Keratinocyte (primary cell): ENCODE measurements at regions not wholly inside any gene's neighbourhood (a gene's known extent, or its start where the extent isn't known, plus 50 kb on each side); places are given as distances from the start of the nearest gene placed in this dataset.
"Not testable (repeated sequence)": the region's sequence is repeated elsewhere in the genome, so short reads cannot be mapped to it uniquely, and the experiment has no call there.

Experiments
- DNase-seq: peaks from one replicate; pipeline ENCODE4 v3.0.0-alpha.2; 2011; ENCODE audit warnings: low read depth, missing footprints, low spot score
- FAIRE-seq: peaks from 2 replicates; lab custom pipeline; 2011; peaks lifted over from hg19 to GRCh38; lab: Jason Lieb, UNC
- H2AFZ ChIP-seq: 2 replicates; pipeline ENCODE4 v1.6.0; 2012; ENCODE audit warnings: low read length, control low read depth, inconsistent platforms; ENCODE audit not compliant: control insufficient read depth
- H3K27ac ChIP-seq: 2 replicates; pipeline ENCODE4 v1.5.1; 2011; ENCODE audit warnings: low read length; ENCODE audit not compliant: control insufficient read depth, insufficient read depth
- H3K27me3 ChIP-seq: 3 replicates; pipeline ENCODE4 v1.6.0; 2011; ENCODE audit warnings: low read length; ENCODE audit not compliant: control insufficient read depth, insufficient read depth; ENCODE audit errors: extremely low read depth
- H3K36me3 ChIP-seq, 2 experiments: 2 replicates in 1 of 2; 3 replicates in 1 of 2; pipeline ENCODE4 v1.5.1; 2011; ENCODE audit warnings: low read length in 2 of 2, mild to moderate bottlenecking in 1 of 2; ENCODE audit not compliant: control insufficient read depth in 2 of 2, insufficient read depth in 2 of 2; ENCODE audit errors: extremely low read depth in 1 of 2
- H3K4me1 ChIP-seq: 3 replicates; pipeline ENCODE4 v1.5.1; 2011; ENCODE audit warnings: low read length; ENCODE audit not compliant: control insufficient read depth, insufficient read depth; ENCODE audit errors: extremely low read depth
- H3K4me2 ChIP-seq: 3 replicates; pipeline ENCODE4 v1.6.0; 2011; ENCODE audit warnings: low read depth, low read length; ENCODE audit not compliant: control insufficient read depth, insufficient read depth; ENCODE audit errors: extremely low read depth
- H3K4me3 ChIP-seq, 3 experiments: fragments of 200-600 bp in 1 of 3; sonication (generic) in 1 of 3; 2 replicates in 2 of 3; 3 replicates in 1 of 3; pipeline ENCODE4 v1.5.1; 2011 to 2016; ENCODE audit warnings: low read length in 3 of 3, mild to moderate bottlenecking in 3 of 3, control low read depth in 2 of 3, inconsistent platforms in 1 of 3, low read depth in 1 of 3, mixed read lengths in 1 of 3, mixed run types in 1 of 3, moderate library complexity in 1 of 3; ENCODE audit not compliant: control insufficient read depth in 2 of 3, insufficient read depth in 2 of 3; ENCODE audit errors: extremely low read depth in 1 of 3
- H3K79me2 ChIP-seq: 2 replicates; pipeline ENCODE4 v1.6.0; 2012; ENCODE audit warnings: low read length; ENCODE audit not compliant: control insufficient read depth, insufficient read depth
- H3K9ac ChIP-seq: 3 replicates; pipeline ENCODE4 v1.6.0; 2011; ENCODE audit warnings: low read length; ENCODE audit not compliant: control insufficient read depth, insufficient read depth; ENCODE audit errors: extremely low read depth
- H3K9me1 ChIP-seq: 3 replicates; pipeline ENCODE4 v1.6.0; 2011; ENCODE audit warnings: low read length; ENCODE audit not compliant: control insufficient read depth, insufficient read depth; ENCODE audit errors: extremely low read depth
- H3K9me3 ChIP-seq: 2 replicates; pipeline ENCODE4 v1.5.1; 2012; ENCODE audit warnings: low read depth, low read length; ENCODE audit not compliant: control insufficient read depth
- H4K20me1 ChIP-seq: 3 replicates; pipeline ENCODE4 v1.6.0; 2011; ENCODE audit warnings: low read length; ENCODE audit not compliant: control insufficient read depth, insufficient read depth; ENCODE audit errors: extremely low read depth
- CTCF ChIP-seq, 3 experiments: IDR thresholded peaks in 1 of 3; conservative IDR thresholded peaks in 1 of 3; optimal IDR thresholded peaks in 1 of 3; 2 replicates in 2 of 3; 3 replicates in 1 of 3; pipeline versions ENCODE3 to v1.5.1; 2011; ENCODE audit warnings: low read length in 3 of 3, mild to moderate bottlenecking in 3 of 3, moderate library complexity in 2 of 3, control low read depth in 1 of 3, inconsistent platforms in 1 of 3; ENCODE audit not compliant: insufficient read depth in 2 of 3; ENCODE audit errors: extremely low read depth in 1 of 3
- EZH2 ChIP-seq: IDR thresholded peaks from one replicate; pipeline ENCODE4 v1.6.1; 2012; ENCODE audit warnings: inconsistent platforms, mild to moderate bottlenecking, low read length, moderate library complexity
- dilution Hi-C: fragments of 300-500 bp; cut with MboI; formaldehyde crosslinking; loops from one replicate; pipeline ENCODE4 v1.7.0; 2020; ENCODE audit warnings: low sequenced_read_pairs; ENCODE audit not compliant: extremely low pct_ligation_motif_present

GRCh38 chr10:118423800-118424442 lies 81.8 kb upstream of the FAM204A start:
- H3K4me2 ChIP-seq = no peak overlapping the region
- H3K36me3 ChIP-seq = no peaks in the 10 kb centered on the region
- H3K27ac ChIP-seq = no peak overlapping the region
- dilution Hi-C loops = no loop called here
- H3K4me1 ChIP-seq = no peaks in the 10 kb centered on the region
- peak overlapping the region; percentile 13 for H2AFZ ChIP-seq
- H3K9ac ChIP-seq = no peak overlapping the region
- FAIRE-seq (peak; percentile 69), DNase-seq (peak; percentile 75)
- H3K4me3 ChIP-seq = no peak overlapping the region
- H4K20me1 ChIP-seq = no peaks in the 10 kb centered on the region
- H3K27me3 ChIP-seq = no peaks in the 10 kb centered on the region
- H3K9me3 ChIP-seq = no peaks in the 10 kb centered on the region
- TF ChIP-seq EZH2 (no peak), CTCF (optimal IDR thresholded peaks at IDR 0.05 in 1 of 3, IDR thresholded peaks at IDR 0.05 in 1 of 3, conservative IDR thresholded peaks at IDR 0.05 in 1 of 3; ENCODE audit: extremely low read depth in 1 of 3, insufficient read depth in 2 of 3, low read length in 3 of 3) (peak; percentile 82 to 92 (median 86))
- H3K79me2 ChIP-seq = no peaks in the 10 kb centered on the region
- H3K9me1 ChIP-seq = no peaks in the 10 kb centered on the region

GRCh38 chr10:118422241-118422640 lies 80.1 kb upstream of the FAM204A start:
- FAIRE-seq (no peak), DNase-seq (no peak)
- dilution Hi-C loops = no loop called here
- Histone ChIP-seq H3K9me1 (no peaks in the 10 kb centered on the region), H3K79me2 (no peaks in the 10 kb centered on the region), H3K27me3 (no peaks in the 10 kb centered on the region), H3K27ac (no peak overlapping the region), H2AFZ (no peak overlapping the region), H3K9me3 (no peaks in the 10 kb centered on the region), H3K9ac (no peak overlapping the region), H3K4me1 (no peaks in the 10 kb centered on the region), H3K36me3 (no peaks in the 10 kb centered on the region), H3K4me2 (no peak overlapping the region), H3K4me3 (no peak overlapping the region), H4K20me1 (no peaks in the 10 kb centered on the region)
- TF ChIP-seq EZH2 (no peak), CTCF (optimal IDR thresholded peaks at IDR 0.05 in 1 of 3, IDR thresholded peaks at IDR 0.05 in 1 of 3, conservative IDR thresholded peaks at IDR 0.05 in 1 of 3; ENCODE audit: extremely low read depth in 1 of 3, insufficient read depth in 2 of 3, low read length in 3 of 3) (no peak)

- H3K9me1 ChIP-seq, H3K9me3 ChIP-seq, H4K20me1 ChIP-seq, H3K4me3 ChIP-seq, H3K27ac ChIP-seq, H3K4me2 ChIP-seq, H3K9ac ChIP-seq, FAIRE-seq, H3K4me1 ChIP-seq, DNase-seq, dilution Hi-C loops, H3K79me2 ChIP-seq, H2AFZ ChIP-seq, H3K27me3 ChIP-seq, H3K36me3 ChIP-seq: not testable (repeated sequence)
Observed at GRCh38 chr10:118420049-118420448, 77.9 kb upstream of the FAM204A start.
